HG02798 (cell line): ENCODE measurements at regions not wholly inside any gene's neighbourhood (a gene's known extent, or its start where the extent isn't known, plus 50 kb on each side); places are given as distances from the start of the nearest gene placed in this dataset.

Source experiments
- ATAC-seq: cut with Tn5 transposase; IDR thresholded peaks from one replicate; pipeline ENCODE4 v1.9.1; 2021; ENCODE audit warnings: mild to moderate bottlenecking; ENCODE audit not compliant: unreplicated experiment, poor library complexity

GRCh38 chr5:158486566-158486965 lies 613.1 kb downstream of the EBF1 start:
- no peak for ATAC-seq

GRCh38 chr5:158485604-158486081 lies 614.1 kb downstream of the EBF1 start:
- ATAC-seq: no peak

- no peak for ATAC-seq
These were observed 614.7 kb downstream of the EBF1 start for GRCh38 chr5:158485047-158485446.

GRCh38 chr5:158484150-158484549 lies 615.6 kb downstream of the EBF1 start:
- no peak for ATAC-seq

- no peak for ATAC-seq
These were observed 616.3 kb downstream of the EBF1 start for GRCh38 chr5:158483281-158483860.

- ATAC-seq: no peak
These were observed 617.6 kb downstream of the EBF1 start for GRCh38 chr5:158482125-158482524.

GRCh38 chr5:158478139-158478538 lies 619.2 kb upstream of the CLINT1 start:
- ATAC-seq: no peak

- no peak for ATAC-seq
These were observed 618.3 kb upstream of the CLINT1 start for GRCh38 chr5:158477214-158477613.

- no peak for ATAC-seq
These were observed 614.2 kb upstream of the CLINT1 start for GRCh38 chr5:158473016-158473635.

GRCh38 chr5:158471535-158471924 lies 612.6 kb upstream of the CLINT1 start:
- ATAC-seq: no peak

GRCh38 chr5:158470764-158471534 lies 612.0 kb upstream of the CLINT1 start:
- no peak for ATAC-seq

- no peak for ATAC-seq
These were observed 609.5 kb upstream of the CLINT1 start for GRCh38 chr5:158468444-158468843.

- no peak for ATAC-seq
These were observed 607.2 kb upstream of the CLINT1 start for GRCh38 chr5:158466191-158466590.

- ATAC-seq: no peak
These were observed 606.4 kb upstream of the CLINT1 start for GRCh38 chr5:158465086-158465972.

GRCh38 chr5:158464383-158464782 lies 605.4 kb upstream of the CLINT1 start:
- ATAC-seq: no peak

- ATAC-seq: no peak
These were observed 605.0 kb upstream of the CLINT1 start for GRCh38 chr5:158463938-158464337.

GRCh38 chr5:158463188-158463587 lies 604.2 kb upstream of the CLINT1 start:
- ATAC-seq: no peak

- ATAC-seq: no peak
These were observed 603.6 kb upstream of the CLINT1 start for GRCh38 chr5:158462349-158463114.

- no peak for ATAC-seq
These were observed 602.4 kb upstream of the CLINT1 start for GRCh38 chr5:158461240-158461854.
